GM12878 (cell line): ENCODE measurements at regions not wholly inside any gene's neighbourhood (a gene's known extent, or its start where the extent isn't known, plus 50 kb on each side); places are given as distances from the start of the nearest gene placed in this dataset.

Source experiments
- ATAC-seq: fragments of 200-7000 bp; cut with Tn5 transposase; 3 replicates; pipeline ENCODE4 v1.9.1; 2020; ENCODE audit warnings: mild to moderate bottlenecking, moderate library complexity
- BruUV-seq: library from RNA; stranded (reverse); fragments of 400-500 nt; replicated peaks from 2 replicates; lab custom pipeline; 2021; lab: Mats Ljungman, UMichigan
- CTCF ChIA-PET: fragments of 300-600 bp; sonication (Branson Sonifier 250); formaldehyde crosslinking; extraction: SDS; loops from one replicate; lab custom pipeline; 2021; ENCODE audit warnings: inconsistent platforms; lab: Yijun Ruan, JAX
- POLR2A ChIA-PET: fragments of 350-600 bp; formaldehyde crosslinking; extraction: SDS; loops from one replicate; lab custom pipeline; 2021; ENCODE audit warnings: inconsistent platforms; lab: Charles Lee
- RAD21 ChIA-PET: fragments of 300-600 bp; sonication (Branson Sonifier 250); formaldehyde crosslinking; loops from one replicate; lab custom pipeline; 2023; ENCODE audit warnings: antibody characterized with exemption; ENCODE audit not compliant: unreplicated experiment; lab: Charles Lee
- SMC1A ChIA-PET: fragments of 300-600 bp; sonication (Branson Sonifier 250); formaldehyde crosslinking; loops from one replicate; lab custom pipeline; 2023; ENCODE audit not compliant: unreplicated experiment, uncharacterized antibody; lab: Charles Lee
- DNase-seq: peaks from one replicate; pipeline ENCODE4 v3.0.0-alpha.2; 2011; ENCODE audit warnings: low read depth, low spot score
- FAIRE-seq: peaks from 3 replicates; lab custom pipeline; 2011; peaks lifted over from hg19 to GRCh38; lab: Jason Lieb, UNC
- H2AFZ ChIP-seq: 2 replicates; pipeline ENCODE4 v1.6.0; 2011; ENCODE audit warnings: low read depth, low read length, control low read depth; ENCODE audit not compliant: control insufficient read depth
- H3K27ac ChIP-seq: 2 replicates; pipeline ENCODE4 v1.5.1; 2011; ENCODE audit warnings: control low read depth; ENCODE audit not compliant: control insufficient read depth, insufficient read depth
- H3K27me3 ChIP-seq, 2 experiments: replicated peaks in 1 of 2; 2 replicates each; pipeline versions ENCODE4 v1.6.0 to v1.6.1; 2011; ENCODE audit warnings: low read length in 1 of 2; ENCODE audit not compliant: control insufficient read depth in 2 of 2, insufficient read depth in 2 of 2
- H3K36me3 ChIP-seq, 2 experiments: 2 replicates each; pipeline ENCODE4 v1.5.1; 2011; ENCODE audit warnings: low read length in 1 of 2; ENCODE audit not compliant: control insufficient read depth in 2 of 2, insufficient read depth in 2 of 2
- H3K4me1 ChIP-seq: 2 replicates; pipeline ENCODE4 v1.6.1; 2011; ENCODE audit warnings: mild to moderate bottlenecking, low read length, moderate library complexity, mixed read lengths; ENCODE audit not compliant: control insufficient read depth, insufficient read depth
- H3K4me2 ChIP-seq: 2 replicates; pipeline ENCODE4 v1.6.0; 2011; ENCODE audit warnings: control low read depth; ENCODE audit not compliant: control insufficient read depth, insufficient read depth
- H3K4me3 ChIP-seq: fragments of 200-600 bp; sonication (generic); 2 replicates; pipeline ENCODE4 v1.5.1; 2016
- H3K79me2 ChIP-seq: 2 replicates; pipeline ENCODE4 v1.6.0; 2011; ENCODE audit warnings: low read length; ENCODE audit not compliant: control insufficient read depth, insufficient read depth
- H3K9ac ChIP-seq: 2 replicates; pipeline ENCODE4 v1.8.0; 2011; ENCODE audit warnings: low read length, control low read depth, mixed read lengths; ENCODE audit not compliant: control insufficient read depth, insufficient read depth
- H3K9me3 ChIP-seq: replicated peaks from 3 replicates; pipeline ENCODE4 v1.5.1; 2011; ENCODE audit warnings: mild to moderate bottlenecking, low read length; ENCODE audit not compliant: control insufficient read depth, insufficient read depth
- H4K20me1 ChIP-seq: 2 replicates; pipeline ENCODE4 v1.6.0; 2011; ENCODE audit not compliant: control insufficient read depth, insufficient read depth
- BHLHE40 ChIP-seq, 2 experiments: fragments of 450-650 bp in 1 of 2; IDR thresholded peaks; 2 replicates each; pipeline ENCODE4 v1.6.1; 2011 to 2017; ENCODE audit warnings: low read depth in 2 of 2, borderline replicate concordance in 1 of 2, improper control_type of control experiment in 1 of 2, low read length in 1 of 2, mild to moderate bottlenecking in 1 of 2
- EP300 ChIP-seq, 2 experiments: fragments of 150-350 bp in 1 of 2; IDR thresholded peaks; 2 replicates each; pipeline ENCODE4 v1.6.1; 2011 to 2012; ENCODE audit warnings: low read depth in 2 of 2, low read length in 2 of 2, borderline replicate concordance in 1 of 2, improper control_type of control experiment in 1 of 2, inconsistent platforms in 1 of 2; ENCODE audit not compliant: control insufficient read depth in 1 of 2
- ESRRA ChIP-seq: IDR thresholded peaks from 2 replicates; pipeline ENCODE4 v1.6.1; 2012; ENCODE audit warnings: mild to moderate bottlenecking, low read length, improper control_type of control experiment
- JUND ChIP-seq: IDR thresholded peaks from 2 replicates; pipeline ENCODE4 v1.6.1; 2012; ENCODE audit warnings: low read depth, mild to moderate bottlenecking, low read length, improper control_type of control experiment, moderate library complexity
- MEF2A ChIP-seq: IDR thresholded peaks from 2 replicates; pipeline ENCODE4 v1.6.1; 2011; ENCODE audit warnings: low read depth, mild to moderate bottlenecking, low read length, moderate library complexity; ENCODE audit not compliant: insufficient read depth
- RAD51 ChIP-seq: fragments of 450-650 bp; IDR thresholded peaks from 2 replicates; pipeline ENCODE4 v1.6.1; 2016; ENCODE audit warnings: moderate library complexity, mild to moderate bottlenecking, inconsistent platforms
- RB1 ChIP-seq: fragments of 450-650 bp; formaldehyde crosslinking; IDR thresholded peaks from 2 replicates; pipeline ENCODE4 v1.6.1; 2017; ENCODE audit warnings: mild to moderate bottlenecking, borderline replicate concordance
- RFX5 ChIP-seq: IDR thresholded peaks from 2 replicates; pipeline ENCODE4 v1.6.1; 2011; ENCODE audit warnings: low read depth, low read length, improper control_type of control experiment
- ZNF217 ChIP-seq: fragments of 450-650 bp; IDR thresholded peaks from 2 replicates; pipeline ENCODE4 v1.6.1; 2017; ENCODE audit warnings: antibody characterized with exemption, mild to moderate bottlenecking
- WGBS: methylation state at CpG from one replicate; pipeline ENCODE4 v1.1.6; 2016; ENCODE audit warnings: low lambda C conversion rate; ENCODE audit not compliant: insufficient replicate concordance, insufficient coverage; ENCODE audit errors: missing lambda C conversion rate; 5-methylcytosine and 5-hydroxymethylcytosine counted together
- in situ Hi-C: fragments of 300-500 bp; cut with MboI; formaldehyde crosslinking; loops from 9 replicates; pipeline ENCODE4 v1.14.3; 2018; ENCODE audit warnings: mixed read lengths
- intact Hi-C: fragments of 100-400 bp; cut with micrococcal nuclease; formaldehyde crosslinking; loops from one replicate; pipeline ENCODE4 v1.14.2; 2022; ENCODE audit not compliant: unreplicated experiment

- H4K20me1 ChIP-seq: no peaks in the 10 kb centered on the region
- no peak overlapping the region for H3K4me2 ChIP-seq
- intact Hi-C loops (no loop called here), in situ Hi-C loops (no loop called here)
- ChIA-PET SMC1A (no interaction called here), CTCF (interaction anchor here (0.9 kb wide), 1 partner anchor 17 kb away, joined by 3 read pairs; no protein-coding TSS in a partner anchor), POLR2A (no interaction called here), RAD21 (no interaction called here)
- no peak overlapping the region for H3K9ac ChIP-seq
- BruUV-seq: no TSS peak
- no peak for DNase-seq
- no peak overlapping the region for H3K4me3 ChIP-seq
- no peaks in the 10 kb centered on the region for H3K27me3 ChIP-seq
- H3K79me2 ChIP-seq: no peaks in the 10 kb centered on the region
- WGBS: 57% methylated on average over 5 of the region's 5 CpGs
- ATAC-seq: no peak
- no peaks in the 10 kb centered on the region for H3K4me1 ChIP-seq
- no peak overlapping the region for H3K27ac ChIP-seq
- TF ChIP-seq RFX5 (no peak), RAD51 (no peak), ZNF217 (no peak), RB1 (no peak), JUND (no peak), MEF2A (no peak), EP300 (IDR thresholded peaks at IDR 0.05; ENCODE audit: borderline replicate concordance in 1 of 2, control insufficient read depth in 1 of 2, low read depth in 2 of 2, low read length in 2 of 2) (no peak), ESRRA (no peak), BHLHE40 (IDR thresholded peaks at IDR 0.05; ENCODE audit: borderline replicate concordance in 1 of 2, low read depth in 2 of 2, low read length in 1 of 2) (no peak)
- no peaks in the 10 kb centered on the region for H3K36me3 ChIP-seq
- FAIRE-seq: no peak
- H3K9me3 ChIP-seq: no peaks in the 10 kb centered on the region
- no peak overlapping the region for H2AFZ ChIP-seq
Measured at GRCh38 chr21:28738420-28738704, 254.3 kb downstream of the LTN1 start.
